Dermis blood vessel endothelial cell (primary cell): ENCODE measurements at regions not wholly inside any gene's neighbourhood (a gene's known extent, or its start where the extent isn't known, plus 50 kb on each side); places are given as distances from the start of the nearest gene placed in this dataset.
"Not testable (repeated sequence)": the region's sequence is repeated elsewhere in the genome, so short reads cannot be mapped to it uniquely, and the experiment has no call there.

Source experiments
- DNase-seq: peaks from one replicate; pipeline ENCODE4 v3.0.0; 2010

GRCh38 chr3:167102071-167102470 is 278.0 kb downstream of the ZBBX start:
- DNase-seq = no peak

- no peak for DNase-seq
These were observed 279.4 kb downstream of the ZBBX start for GRCh38 chr3:167100651-167101050.

GRCh38 chr3:167100200-167100599 is 279.9 kb downstream of the ZBBX start:
- no peak for DNase-seq

- no peak for DNase-seq
These were observed 284.1 kb downstream of the ZBBX start for GRCh38 chr3:167095976-167096375.

- no peak for DNase-seq
These were observed 285.5 kb downstream of the ZBBX start for GRCh38 chr3:167094632-167095031.

- no peak for DNase-seq
These were observed 288.9 kb downstream of the ZBBX start for GRCh38 chr3:167091226-167091625.

- DNase-seq = no peak
These were observed 295.6 kb downstream of the ZBBX start for GRCh38 chr3:167084545-167084944.

GRCh38 chr3:167078070-167078622 is 302.0 kb downstream of the ZBBX start:
- no peak for DNase-seq

- no peak for DNase-seq
These were observed 312.3 kb downstream of the ZBBX start for GRCh38 chr3:167067787-167068161.

GRCh38 chr3:167066977-167067786 is 312.9 kb downstream of the ZBBX start:
- DNase-seq = no peak

GRCh38 chr3:167057581-167057980 is 322.5 kb downstream of the ZBBX start:
- DNase-seq = no peak

GRCh38 chr3:167054926-167055325 is 325.2 kb downstream of the ZBBX start:
- no peak for DNase-seq

GRCh38 chr3:167051421-167051820 is 328.7 kb downstream of the ZBBX start:
- no peak for DNase-seq

- DNase-seq = no peak
These were observed 346.2 kb downstream of the ZBBX start for GRCh38 chr3:167033866-167034265.

- no peak for DNase-seq
These were observed 347.7 kb downstream of the ZBBX start for GRCh38 chr3:167032267-167032876.

- DNase-seq = no peak
These were observed 348.6 kb downstream of the ZBBX start for GRCh38 chr3:167031364-167032049.

GRCh38 chr3:167030082-167030725 is 349.9 kb downstream of the ZBBX start:
- no peak for DNase-seq

GRCh38 chr3:167019503-167019902 is 360.6 kb downstream of the ZBBX start:
- not testable (repeated sequence) for DNase-seq

- not testable (repeated sequence) for DNase-seq
These were observed 361.4 kb downstream of the ZBBX start for GRCh38 chr3:167018591-167019111.

- DNase-seq = no peak
These were observed 367.4 kb downstream of the ZBBX start for GRCh38 chr3:167012691-167013090.

- no peak for DNase-seq
These were observed 371.3 kb downstream of the ZBBX start for GRCh38 chr3:167008791-167009190.

GRCh38 chr3:167001374-167001773 is 378.7 kb downstream of the ZBBX start:
- no peak for DNase-seq
